ENCODE measurements at regions not wholly inside any gene's neighbourhood (a gene's known extent, or its start where the extent isn't known, plus 50 kb on each side); places are given as distances from the start of the nearest gene placed in this dataset.
A peak's percentile ranks its signal among the peaks of the same experiment; 100 is the strongest.
"Not testable (repeated sequence)": the region's sequence is repeated elsewhere in the genome, so short reads cannot be mapped to it uniquely, and the experiment has no call there.

DNA sequence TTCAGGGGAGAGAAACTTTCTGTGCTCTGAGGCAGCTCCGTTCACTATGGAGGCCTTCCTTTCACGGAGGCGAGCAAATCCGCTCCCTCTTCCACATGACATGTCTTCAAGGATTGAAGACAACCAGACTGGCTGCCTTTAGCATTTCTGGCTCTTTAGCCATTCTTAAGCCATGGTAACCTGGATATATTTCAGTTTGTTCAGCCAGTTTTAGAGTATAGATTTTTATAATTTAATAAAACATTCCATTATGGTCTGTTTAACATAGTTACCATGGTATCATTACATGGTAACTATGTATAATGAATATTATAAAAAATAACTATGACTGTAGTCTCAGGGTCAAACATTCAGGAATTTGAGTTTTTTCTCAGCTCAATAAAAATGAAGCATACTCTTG lies 54.2 kb upstream of the NFIA start:
- DNase-seq (ENCODE audit: low spot score), result no peak

DNA sequence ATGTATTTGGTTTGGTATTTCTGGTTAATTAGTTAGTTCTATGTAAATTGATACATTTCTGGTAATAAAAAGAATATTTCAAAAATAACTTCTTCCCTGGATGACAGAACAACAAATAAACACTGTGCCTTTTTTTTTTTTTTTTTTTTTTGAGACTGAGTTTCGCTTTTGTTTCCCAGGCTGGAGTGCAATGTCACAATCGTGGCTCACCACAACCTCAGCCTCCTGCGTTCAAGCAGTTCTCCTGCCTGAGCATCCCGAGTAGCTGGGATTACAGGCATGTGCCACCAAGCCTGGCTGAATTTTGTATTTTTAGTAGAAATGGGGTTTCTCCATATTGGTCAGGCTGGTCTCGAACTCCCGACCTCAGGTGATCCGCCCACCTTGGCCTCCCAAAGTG lies 64.3 kb upstream of the NFIA start:
- not testable (repeated sequence) for DNase-seq (ENCODE audit: low spot score)

DNA sequence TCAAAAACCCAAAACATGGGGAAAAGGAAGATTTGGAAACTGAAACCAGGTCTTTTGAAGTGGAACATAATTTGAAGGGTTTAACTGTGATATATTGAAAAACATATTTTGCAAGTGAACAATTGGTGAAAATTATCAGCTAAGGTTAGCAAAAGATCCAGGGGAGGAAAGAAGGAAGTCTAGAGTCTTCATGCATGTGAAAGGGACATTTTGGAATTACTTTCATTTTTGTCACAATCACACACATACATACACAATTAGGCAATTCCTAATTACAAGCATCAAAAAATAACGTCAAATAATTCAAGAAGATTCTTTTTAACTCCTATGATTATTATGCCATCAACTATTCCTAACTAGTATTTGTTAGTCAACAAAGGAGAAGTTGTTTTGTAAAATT lies 64.7 kb upstream of the NFIA start:
- DNase-seq (ENCODE audit: low spot score), result no peak

DNA sequence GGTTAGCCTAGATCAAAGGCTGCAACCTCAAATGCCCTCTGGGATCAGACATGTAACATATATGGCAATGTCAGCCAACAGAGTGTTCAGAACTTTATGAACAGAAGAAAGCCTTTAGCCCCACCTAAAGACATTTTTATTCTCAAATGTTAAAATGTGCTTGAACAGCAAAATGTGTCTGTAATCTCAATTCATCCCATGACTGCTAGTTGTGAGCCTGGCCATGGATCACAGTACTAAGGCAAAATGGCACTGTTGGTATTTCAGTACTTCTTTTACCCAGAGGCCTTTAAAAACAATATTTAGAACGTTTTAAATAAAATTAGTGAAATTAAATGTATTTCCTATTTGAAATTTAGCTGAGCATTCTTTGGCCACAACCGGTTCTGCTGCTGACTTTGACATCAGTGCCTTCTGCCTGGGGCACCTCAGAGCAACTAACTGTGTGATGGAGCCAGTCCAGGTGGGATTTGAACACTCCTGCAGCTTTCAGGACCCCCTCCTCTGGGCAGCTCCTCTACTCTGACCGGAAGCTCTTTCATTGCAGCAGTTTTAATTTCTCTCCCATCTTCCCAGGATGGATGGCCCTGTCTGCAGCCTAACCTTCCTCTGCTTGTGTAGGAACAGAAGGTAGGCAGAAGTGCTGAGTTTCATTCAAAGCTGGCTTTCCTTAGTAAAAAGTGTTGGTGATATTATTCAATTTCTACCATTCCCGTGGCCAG lies 68.3 kb upstream of the NFIA start:
- DNase-seq (ENCODE audit: low spot score), result no peak

DNA sequence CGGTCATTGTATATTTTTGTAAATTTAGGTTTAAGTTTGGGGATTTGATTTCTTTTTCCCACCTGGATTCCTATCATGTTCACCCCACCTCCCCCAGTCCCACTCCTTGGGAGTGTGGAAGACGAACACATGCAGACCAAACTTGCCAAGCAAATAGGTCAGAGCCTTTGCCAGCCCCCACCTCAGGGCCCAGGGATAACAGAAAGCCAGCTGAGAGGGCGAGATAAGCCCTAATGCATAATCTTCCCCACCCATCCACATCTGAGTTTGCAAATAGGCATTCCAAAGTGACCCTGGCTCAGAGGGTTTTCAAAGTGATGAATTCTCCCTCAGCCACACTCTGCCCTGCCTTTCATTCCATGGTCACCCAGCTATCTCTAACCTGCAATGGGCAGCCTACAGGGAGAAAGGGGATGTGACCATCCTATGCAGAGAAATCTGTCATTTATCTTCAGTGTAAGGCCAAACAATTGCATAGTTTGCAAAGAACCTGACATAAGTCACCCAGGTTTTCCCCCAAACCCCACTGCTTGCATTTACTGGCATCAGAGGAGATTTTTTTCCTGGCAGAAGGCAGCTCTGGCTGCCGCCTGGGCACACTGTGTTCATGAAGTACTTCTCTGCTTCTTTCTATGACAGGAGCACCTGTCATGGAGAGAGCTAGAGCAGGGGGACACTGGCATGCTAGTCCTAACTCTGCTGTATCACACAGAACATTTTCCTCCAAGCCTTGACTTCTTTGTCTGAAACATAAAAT lies 69.0 kb upstream of the NFIA start:
- no peak for DNase-seq (ENCODE audit: low spot score)

DNA sequence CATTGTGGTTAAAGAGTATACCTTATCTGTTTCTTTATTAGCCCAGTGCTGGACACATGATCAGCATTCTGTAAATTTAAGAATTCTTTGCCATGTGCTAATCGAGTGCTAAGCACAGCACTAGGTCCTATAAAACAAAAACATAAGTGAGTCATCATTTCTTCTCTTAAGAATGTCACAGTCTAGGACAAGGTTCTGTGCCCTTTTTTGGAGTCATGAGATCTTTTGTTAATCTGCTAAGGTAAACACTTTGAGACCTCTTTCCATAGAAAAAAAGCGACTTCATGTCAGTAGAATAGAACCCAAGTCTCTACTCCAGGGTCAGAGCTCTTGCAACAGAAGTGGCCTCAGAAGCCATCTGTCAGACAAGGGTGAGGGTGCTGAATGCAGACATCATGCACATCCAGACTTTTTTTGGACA lies 70.0 kb upstream of the NFIA start:
- no peak for DNase-seq (ENCODE audit: low spot score)

DNA sequence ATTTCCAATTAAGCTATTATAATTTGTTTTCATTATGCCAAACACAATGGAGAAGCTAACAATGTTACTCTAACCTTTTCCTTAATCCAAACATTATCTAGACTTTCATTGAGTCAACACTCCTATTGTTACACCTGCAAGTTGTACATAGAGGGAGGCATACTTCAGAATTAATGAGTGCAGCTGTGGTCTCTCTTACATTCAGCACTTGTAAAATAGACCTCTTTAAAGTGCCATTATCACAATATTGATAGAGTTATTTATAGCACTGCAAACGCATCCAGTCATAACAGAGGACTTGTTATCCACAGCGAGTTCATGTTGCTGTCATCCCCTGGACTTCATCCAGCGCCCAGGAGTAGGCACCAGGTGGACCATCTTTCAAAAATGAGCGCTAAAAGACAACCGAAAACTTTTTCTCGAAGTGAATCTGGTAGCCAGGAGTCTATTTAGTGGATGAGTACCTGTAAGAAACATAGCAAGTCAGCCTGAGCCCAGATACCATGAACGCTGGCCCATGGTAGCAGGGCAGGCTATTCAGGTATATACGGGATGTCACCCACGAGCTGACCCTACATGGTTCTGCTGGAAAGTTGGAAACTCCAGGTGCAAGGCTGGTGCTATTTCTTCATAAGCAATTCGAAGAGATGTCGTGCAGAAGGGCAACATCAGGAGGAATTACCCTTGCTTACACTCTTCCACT lies 70.6 kb upstream of the NFIA start:
- DNase-seq (ENCODE audit: low spot score), result no peak

DNA sequence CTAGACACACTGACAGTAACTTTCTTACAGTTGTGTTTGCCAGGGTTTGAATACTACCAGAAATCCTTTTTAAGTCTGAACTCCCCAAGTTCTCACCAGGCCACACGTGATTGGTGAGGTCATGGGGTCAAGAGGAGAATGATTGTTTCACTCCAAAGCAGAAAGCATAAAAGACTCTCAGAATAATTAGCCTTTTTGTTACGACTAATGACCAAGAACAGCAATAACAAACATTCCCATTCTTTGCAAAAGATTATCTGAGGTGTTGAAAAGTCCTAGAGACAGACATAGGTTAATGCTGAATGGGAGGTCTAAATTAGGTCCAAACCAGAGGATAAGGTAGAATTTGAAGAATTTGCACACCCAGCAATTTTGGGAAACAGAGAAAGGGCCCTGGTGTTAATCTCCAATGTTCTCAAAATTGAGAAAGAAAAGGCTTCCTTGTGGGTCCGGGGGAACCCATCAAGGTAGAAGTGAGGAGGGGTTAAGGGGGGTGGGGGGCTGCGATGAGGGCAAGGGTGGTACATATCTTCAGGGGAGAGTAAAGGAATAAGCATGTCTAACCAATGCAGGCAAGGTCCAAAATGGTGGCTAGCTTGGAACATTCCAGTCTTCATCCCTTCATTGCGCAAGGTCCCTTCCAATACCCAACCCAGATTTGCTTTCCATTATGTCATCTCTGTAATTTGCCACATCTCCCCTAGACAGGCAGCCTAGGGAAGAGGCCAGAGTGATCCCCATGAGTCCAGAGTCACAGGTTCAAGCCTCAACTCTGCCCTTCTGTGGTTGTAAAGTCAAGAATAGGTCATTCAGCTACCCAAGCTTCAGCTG lies 74.6 kb upstream of the NFIA start:
- no peak for DNase-seq (ENCODE audit: low spot score)

DNA sequence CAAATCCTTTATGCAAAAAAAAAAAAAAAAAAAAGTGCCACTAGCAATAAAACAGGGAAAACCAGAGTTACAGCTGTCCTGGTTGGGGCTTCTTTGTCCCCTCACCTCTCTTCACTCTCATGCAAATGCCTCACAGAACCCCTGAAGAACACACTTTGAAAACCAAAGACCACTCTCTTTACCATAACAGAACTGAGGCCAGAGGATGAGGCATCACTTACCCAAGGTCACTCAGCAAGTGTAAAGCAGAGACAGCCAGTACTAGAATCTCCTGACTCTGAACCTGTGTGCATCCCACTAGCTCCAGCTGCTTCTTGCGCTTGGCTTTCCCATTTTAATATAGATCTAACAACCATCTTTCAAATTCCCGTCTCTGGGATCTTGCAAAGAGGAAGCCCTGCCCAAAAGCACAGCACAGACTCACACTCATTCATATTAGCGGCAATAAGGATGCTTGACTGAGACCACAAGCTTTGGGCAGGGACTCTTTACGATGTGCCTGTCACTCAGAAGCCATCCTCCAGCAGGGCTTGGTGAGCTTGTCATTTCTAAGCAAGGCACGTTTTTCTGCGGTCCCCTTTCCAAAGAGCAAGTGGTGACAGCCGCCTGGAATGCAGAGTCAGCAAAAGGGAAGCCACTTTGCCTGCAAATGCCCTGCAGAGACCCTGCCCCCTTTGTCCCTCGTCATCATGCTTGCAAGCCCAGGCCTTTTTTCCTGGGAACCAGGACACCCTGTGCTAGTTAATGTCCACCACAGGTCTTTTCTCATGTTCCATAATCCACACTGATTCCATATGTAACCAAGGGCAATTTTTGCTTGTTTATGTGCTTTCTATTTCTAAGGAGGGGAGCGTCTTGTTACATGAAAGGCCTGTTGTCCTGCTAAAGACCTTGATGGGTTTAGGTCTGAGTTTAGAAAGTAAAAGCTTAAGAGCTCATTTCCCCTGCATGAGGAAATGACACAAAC lies 76.5 kb upstream of the NFIA start:
- no peak for DNase-seq (ENCODE audit: low spot score)

DNA sequence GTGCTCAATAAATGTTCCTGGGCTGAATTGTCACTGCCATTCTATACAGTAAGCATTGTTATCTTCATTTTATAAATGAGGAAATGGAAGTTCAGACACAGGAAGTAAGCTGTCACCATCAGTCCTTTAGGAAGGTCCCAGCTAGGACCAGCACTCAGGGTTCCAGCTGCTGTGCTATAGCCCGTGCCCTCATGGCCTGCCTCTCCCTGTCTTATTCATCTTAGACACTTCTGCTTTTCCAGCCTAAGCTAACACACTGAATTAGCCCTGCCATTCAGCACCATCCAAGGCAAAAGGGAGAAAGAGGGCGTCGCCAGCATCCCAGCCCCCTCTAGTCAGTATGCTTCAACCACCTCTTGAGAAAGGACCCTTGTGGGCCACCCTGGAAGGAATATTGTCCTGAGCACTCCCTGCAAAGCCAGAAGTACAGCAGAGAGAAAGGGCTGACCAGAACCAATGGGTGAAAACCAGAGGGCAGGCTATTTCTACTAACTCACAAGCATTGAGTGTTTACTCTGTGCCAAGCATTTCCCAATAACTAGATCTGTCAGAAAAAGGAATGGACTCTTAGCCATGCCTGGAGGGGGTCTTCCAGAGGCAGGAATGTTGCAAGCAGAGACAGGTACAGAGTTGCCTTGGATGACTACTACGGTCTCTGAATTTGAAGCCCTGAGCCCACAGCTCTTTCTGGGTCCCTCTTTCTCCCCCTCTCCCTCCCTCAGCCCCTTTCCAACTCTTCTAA lies 77.9 kb upstream of the NFIA start:
- DNase-seq (ENCODE audit: low spot score), result no peak

DNA sequence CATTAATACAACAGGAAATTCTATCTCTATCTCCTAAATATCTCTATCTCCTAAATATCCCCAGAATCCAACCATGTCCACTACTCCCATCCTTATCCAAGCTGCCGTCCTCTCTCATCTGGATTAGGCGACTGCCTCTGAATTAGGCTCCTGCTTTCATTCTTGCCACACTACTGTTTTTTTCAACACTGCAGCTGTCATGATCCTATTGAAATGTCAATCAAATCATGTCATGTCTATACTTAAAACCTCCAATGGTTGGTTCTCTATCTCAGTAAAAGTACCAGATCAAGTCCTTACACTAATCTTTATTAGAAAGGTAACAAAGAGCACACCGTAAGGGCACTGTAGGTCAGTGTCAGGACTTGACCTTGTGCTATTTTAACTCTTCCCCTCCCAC lies 82.0 kb upstream of the NFIA start:
- no peak for DNase-seq (ENCODE audit: low spot score)

DNA sequence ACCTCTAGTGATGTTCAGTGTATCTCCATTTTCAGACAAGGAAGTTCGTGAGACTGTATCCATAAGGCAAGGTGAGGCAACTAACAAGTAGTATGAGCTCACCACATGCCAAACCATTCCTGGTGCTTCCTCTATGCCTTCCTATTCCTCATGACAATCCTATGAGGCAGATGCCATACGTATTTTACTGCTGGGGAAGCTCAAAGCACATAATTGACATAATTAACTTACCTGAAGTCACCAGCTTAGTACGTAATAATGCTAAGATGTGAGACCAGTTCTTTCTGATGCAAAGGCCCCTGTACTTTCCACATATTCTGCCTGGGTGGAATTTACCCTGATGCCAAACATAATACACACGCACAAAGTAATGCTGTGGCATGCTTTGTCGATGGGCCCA lies 83.6 kb upstream of the NFIA start:
- no peak for DNase-seq (ENCODE audit: low spot score)

DNA sequence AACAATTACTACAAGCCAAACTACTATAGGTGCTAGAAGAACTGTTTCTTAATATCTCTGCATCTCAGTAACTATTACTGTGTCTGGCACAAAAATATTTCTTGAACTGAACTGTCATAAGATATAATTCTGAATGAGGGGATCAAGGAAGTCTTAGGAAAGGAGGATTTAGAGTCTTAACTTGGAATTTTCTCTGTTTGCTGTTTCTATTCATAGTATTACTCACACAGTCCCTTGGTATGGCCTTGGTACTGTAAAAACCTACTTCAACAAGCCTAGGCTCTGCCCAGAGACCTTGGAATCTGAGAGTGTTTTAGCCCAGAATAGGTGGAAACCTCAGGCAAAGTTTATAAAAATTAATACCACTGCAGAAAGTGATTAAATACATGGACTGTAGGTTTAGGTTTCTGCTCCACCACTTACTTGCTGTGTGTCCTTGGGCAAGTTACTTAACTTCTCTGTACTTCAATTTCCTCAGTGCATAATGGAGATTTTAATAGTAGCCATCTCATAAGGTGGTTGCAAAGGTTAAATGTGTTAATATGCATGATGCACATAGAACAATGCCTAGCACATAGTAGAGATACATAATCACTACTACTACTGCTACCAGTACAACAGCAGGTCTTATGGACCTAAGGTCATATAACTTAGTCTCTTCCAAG lies 87.4 kb upstream of the NFIA start:
- DNase-seq (ENCODE audit: low spot score), result no peak

DNA sequence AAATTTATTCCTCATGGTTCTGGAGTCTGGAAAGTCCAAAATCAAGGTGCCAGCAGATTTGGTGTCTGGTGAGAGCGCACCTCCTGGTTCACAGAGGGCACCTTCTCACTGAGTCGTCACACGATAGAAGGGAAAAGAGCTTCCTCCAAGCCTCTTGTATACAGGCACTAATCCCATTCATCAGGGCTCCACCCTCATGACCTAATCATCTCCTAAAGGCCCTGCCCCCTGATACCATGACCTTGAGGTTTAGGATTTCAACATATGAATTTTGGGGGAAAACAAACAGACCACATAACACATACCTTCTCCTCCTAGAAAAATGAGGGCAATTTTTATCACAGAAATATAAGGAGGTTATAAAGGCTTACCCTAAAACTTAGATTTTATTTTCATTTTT lies 88.0 kb upstream of the NFIA start:
- DNase-seq (ENCODE audit: low spot score), result no peak

DNA sequence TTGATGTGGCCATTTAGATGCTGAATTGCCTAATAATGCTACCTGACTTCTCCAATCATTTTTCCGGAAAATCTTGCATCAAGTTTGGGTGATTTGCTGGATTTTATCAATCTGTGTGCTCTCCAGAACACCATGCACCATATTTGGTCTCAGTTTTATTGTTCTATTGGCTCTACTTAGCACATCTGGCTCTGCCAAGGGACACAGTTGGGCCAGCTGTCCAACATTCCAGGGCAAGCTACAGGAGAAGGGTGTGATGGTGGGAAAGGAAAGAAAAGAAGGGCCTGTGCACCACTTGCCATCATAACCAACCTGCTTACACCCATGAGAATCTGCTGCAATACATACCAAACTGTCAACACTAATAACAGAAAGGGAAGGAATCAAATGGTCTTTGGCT lies 90.2 kb upstream of the NFIA start:
- no peak for DNase-seq (ENCODE audit: low spot score)

DNA sequence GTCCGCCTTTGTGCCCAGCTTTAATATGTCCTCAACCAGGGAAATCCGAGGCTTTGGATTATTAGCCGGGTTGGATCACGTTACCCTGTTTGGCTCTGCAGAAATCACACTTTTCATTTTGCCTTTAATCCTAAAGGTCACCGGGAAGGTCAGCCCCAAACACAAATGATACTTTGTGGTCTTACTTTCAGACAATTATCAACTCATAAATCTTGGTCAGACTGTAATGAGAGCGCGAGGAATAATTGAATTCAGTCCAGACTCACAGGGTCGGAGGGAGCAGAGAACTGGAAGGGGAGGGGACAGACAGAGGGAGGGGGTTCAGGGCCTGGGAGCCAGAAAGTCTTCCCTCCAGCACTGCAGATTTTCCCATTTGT lies 91.7 kb upstream of the NFIA start:
- DNase-seq (ENCODE audit: low spot score), result no peak

DNA sequence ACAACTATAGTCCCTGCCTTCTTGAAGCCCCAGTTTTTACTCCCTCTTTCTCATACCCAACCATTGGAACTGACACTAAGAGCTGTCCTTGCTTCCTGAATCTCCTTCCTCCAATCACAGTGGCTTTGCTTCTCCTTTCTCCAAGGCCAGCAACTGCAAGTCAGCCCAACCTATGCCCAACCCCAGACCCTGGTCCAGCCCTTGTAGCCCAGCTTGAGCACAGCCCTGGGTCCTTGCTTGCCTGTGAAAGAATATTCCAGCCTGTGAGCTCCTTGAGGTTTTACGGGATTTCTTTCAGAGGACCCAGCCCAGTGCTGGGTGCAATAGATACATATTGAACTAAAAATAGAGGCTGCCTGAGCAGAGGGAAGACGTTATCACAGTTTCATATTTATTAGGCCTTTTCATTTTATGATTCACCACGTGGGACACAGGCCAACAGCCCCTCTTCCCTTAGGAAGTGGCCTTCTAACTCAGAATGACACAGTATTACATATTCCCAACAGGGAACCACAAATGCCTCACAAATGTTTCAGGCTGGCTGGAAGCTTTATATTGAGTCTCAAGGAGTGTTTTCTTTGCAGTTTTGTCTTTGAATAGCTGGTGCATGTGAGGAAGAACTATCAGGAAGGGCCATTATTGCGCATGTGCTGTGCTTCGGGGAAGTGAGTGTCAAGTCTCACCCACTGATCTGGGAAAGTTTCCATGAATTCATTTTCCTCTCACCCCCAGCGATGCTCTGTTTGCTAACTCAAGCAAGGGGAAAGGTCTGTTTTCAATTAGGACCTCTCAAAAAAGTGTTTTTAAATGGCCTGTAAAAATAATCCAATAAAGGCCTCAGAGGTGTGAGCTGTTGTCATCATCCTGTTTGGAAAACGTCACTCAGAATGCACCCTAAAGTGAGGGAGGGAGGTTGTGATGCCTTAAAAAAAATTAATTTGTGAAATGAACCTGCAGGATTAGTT lies 92.3 kb upstream of the NFIA start:
- peak; percentile 75 for DNase-seq (ENCODE audit: low spot score)

DNA sequence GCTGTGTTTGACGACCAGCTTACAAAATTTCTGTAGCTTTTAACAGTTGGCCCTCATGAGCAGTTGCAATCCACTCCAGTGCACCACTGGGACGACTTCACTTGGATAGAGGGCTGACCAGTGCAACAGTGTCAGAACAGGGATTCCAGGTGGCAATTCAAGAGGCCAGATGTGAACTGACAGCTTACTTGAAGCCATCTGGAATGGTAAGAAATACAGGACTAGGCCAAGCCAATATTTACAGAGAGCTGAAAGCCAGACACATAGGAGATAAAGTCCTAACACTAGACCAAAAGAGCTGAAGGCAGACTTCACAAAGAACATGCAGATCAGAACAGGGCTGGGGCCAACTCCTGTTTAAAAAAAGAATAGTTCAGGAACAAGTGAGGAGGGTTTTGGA lies 93.5 kb upstream of the NFIA start:
- no peak for DNase-seq (ENCODE audit: low spot score)

DNA sequence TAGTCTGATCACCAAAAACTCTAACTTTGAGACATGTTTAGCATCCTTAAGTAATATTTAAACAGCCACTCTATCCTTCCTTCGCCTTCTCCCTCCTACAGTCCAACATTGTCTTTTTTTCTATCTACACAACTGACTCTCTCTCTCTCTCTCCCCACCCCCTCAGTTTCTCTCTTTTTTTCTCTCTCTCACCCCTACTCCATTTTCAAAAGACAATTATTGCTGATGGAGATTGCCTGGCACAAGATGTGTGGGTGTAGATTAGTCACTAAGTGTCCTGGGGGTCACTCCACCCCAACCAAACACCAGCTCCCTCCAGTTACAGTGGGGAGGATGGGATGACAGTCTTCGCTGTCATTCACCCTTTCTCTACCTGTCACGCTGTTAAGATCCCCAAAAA lies 94.5 kb upstream of the NFIA start:
- DNase-seq (ENCODE audit: low spot score), result no peak
